K562 (cell line): ENCODE measurements at regions not wholly inside any gene's neighbourhood (a gene's known extent, or its start where the extent isn't known, plus 50 kb on each side); places are given as distances from the start of the nearest gene placed in this dataset.

Experiments used
- ATAC-seq: fragments of 200-7000 bp; cut with Tn5 transposase; 3 replicates; pipeline ENCODE4 v1.9.1; 2020; ENCODE audit warnings: moderate library complexity
- BruUV-seq: library from RNA; stranded (reverse); fragments of 400-500 nt; replicated peaks from 2 replicates; lab custom pipeline; 2021; lab: Mats Ljungman, UMichigan
- CTCF ChIA-PET: fragments of 300-600 bp; formaldehyde crosslinking; extraction: SDS; loops from one replicate; lab custom pipeline; 2021; ENCODE audit warnings: low intra/inter-chr PET ratio; lab: Yijun Ruan, JAX
- POLR2A ChIA-PET: fragments of 300-600, 350-650 bp; sonication (Branson Sonifier 250); formaldehyde crosslinking; extraction: SDS; loops from one replicate; lab custom pipeline; 2021; ENCODE audit warnings: antibody characterized with exemption, inconsistent platforms; lab: Yijun Ruan, JAX
- DNase-seq, 4 experiments: peaks; one replicate each; pipeline versions ENCODE4 v3.0.0 to v3.0.0-alpha.2; 2011 to 2018; ENCODE audit warnings: low spot score in 3 of 4, mixed read lengths in 3 of 4; ENCODE audit errors: extremely low read depth in 1 of 4
- FAIRE-seq: peaks from 2 replicates; lab custom pipeline; 2011; peaks lifted over from hg19 to GRCh38; lab: Jason Lieb, UNC
- H2AFZ ChIP-seq: 2 replicates; pipeline ENCODE4 v1.6.0; 2011; ENCODE audit warnings: low read depth, low read length, control low read depth, inconsistent platforms
- H3K27ac ChIP-seq: fragments of 200-600 bp; 3 replicates; pipeline ENCODE4 v1.8.0; 2011; ENCODE audit warnings: low read depth, mild to moderate bottlenecking, control low read depth, inconsistent platforms, low read length, moderate library complexity, mixed read lengths; ENCODE audit errors: extremely low read depth
- H3K27me3 ChIP-seq, 2 experiments: fragments of 300-600 bp in 1 of 2; 2 replicates in 1 of 2; 3 replicates in 1 of 2; pipeline versions ENCODE4 v1.6.0 to v1.8.0; 2011; ENCODE audit warnings: inconsistent platforms in 2 of 2, low read length in 2 of 2, mild to moderate bottlenecking in 1 of 2, mixed read lengths in 1 of 2, moderate library complexity in 1 of 2; ENCODE audit not compliant: control insufficient read depth in 2 of 2, insufficient read depth in 2 of 2
- H3K36me3 ChIP-seq: fragments of 300-600 bp; 3 replicates; pipeline ENCODE4 v1.8.0; 2011; ENCODE audit warnings: mild to moderate bottlenecking, low read length, inconsistent platforms; ENCODE audit not compliant: control insufficient read depth, insufficient read depth
- H3K4me1 ChIP-seq, 2 experiments: fragments of 200-600 bp in 1 of 2; replicated peaks in 1 of 2; 2 replicates in 1 of 2; 3 replicates in 1 of 2; pipeline versions ENCODE4 v1.5.1 to v1.8.0; 2011; ENCODE audit warnings: inconsistent platforms in 2 of 2, low read length in 2 of 2, mild to moderate bottlenecking in 1 of 2, mixed read lengths in 1 of 2, moderate library complexity in 1 of 2; ENCODE audit not compliant: control insufficient read depth in 2 of 2, insufficient read depth in 2 of 2
- H3K4me2 ChIP-seq: 2 replicates; pipeline ENCODE4 v1.6.1; 2011; ENCODE audit warnings: low read length, control low read depth, inconsistent platforms, mixed read lengths; ENCODE audit not compliant: insufficient read depth
- H3K4me3 ChIP-seq: fragments of 200-600 bp; sonication (generic), shearing (Covaris generic); 2 replicates; pipeline ENCODE4 v1.5.1; 2016; ENCODE audit warnings: control low read depth, inconsistent platforms
- H3K79me2 ChIP-seq: fragments of 200-600 bp; 3 replicates; pipeline ENCODE4 v1.8.0; 2011; ENCODE audit warnings: low read length, inconsistent platforms; ENCODE audit not compliant: control insufficient read depth, insufficient read depth
- H3K9ac ChIP-seq, 2 experiments: 2 replicates each; pipeline versions ENCODE4 v1.6.0 to v1.6.1; 2011; ENCODE audit warnings: low read depth in 2 of 2, low read length in 2 of 2, control low read depth in 1 of 2, inconsistent platforms in 1 of 2, mild to moderate bottlenecking in 1 of 2, mixed read lengths in 1 of 2; ENCODE audit not compliant: insufficient read depth in 1 of 2
- H3K9me1 ChIP-seq: one replicate; pipeline ENCODE4 v1.6.0; 2011; ENCODE audit warnings: inconsistent platforms, mild to moderate bottlenecking, low read length, moderate library complexity; ENCODE audit not compliant: control insufficient read depth, insufficient read depth
- H3K9me3 ChIP-seq: replicated peaks from 2 replicates; pipeline ENCODE4 v1.5.1; 2011; ENCODE audit warnings: low read depth, low read length, inconsistent platforms; ENCODE audit not compliant: control insufficient read depth, insufficient read depth
- H4K20me1 ChIP-seq: replicated peaks from 2 replicates; pipeline ENCODE4 v1.6.1; 2011; ENCODE audit warnings: low read length, inconsistent platforms, mixed read lengths; ENCODE audit not compliant: control insufficient read depth, insufficient read depth
- CBX1 ChIP-seq: sonication (generic); IDR thresholded peaks from 2 replicates; pipeline ENCODE4 v1.6.1; 2016; ENCODE audit warnings: antibody characterized with exemption, low read depth, mild to moderate bottlenecking
- DACH1 ChIP-seq: fragments of 450-650 bp; IDR thresholded peaks from 2 replicates; pipeline ENCODE4 v1.6.1; 2018; ENCODE audit not compliant: partially characterized antibody
- DNMT1 ChIP-seq: fragments of 450-650 bp; IDR thresholded peaks from 2 replicates; pipeline ENCODE4 v1.6.1; 2016; ENCODE audit warnings: antibody characterized with exemption, mild to moderate bottlenecking
- ETV6 ChIP-seq, 3 experiments: fragments of 150-350 bp in 1 of 3; sonication (generic) in 1 of 3; formaldehyde crosslinking in 1 of 3; IDR thresholded peaks; 2 replicates each; pipeline versions ENCODE4 v1.6.1 to v1.8.0; 2014 to 2022; ENCODE audit warnings: borderline replicate concordance in 2 of 3, low read depth in 2 of 3, antibody characterized with exemption in 1 of 3, low read length in 1 of 3, mild to moderate bottlenecking in 1 of 3, missing genetic modification reagents in 1 of 3
- IRF9 ChIP-seq: fragments of 450-650 bp; IDR thresholded peaks from 2 replicates; pipeline ENCODE4 v1.6.1; 2016; ENCODE audit warnings: missing biosample characterization, missing genetic modification characterization
- KDM5B ChIP-seq: fragments of 200-600 bp; sonication (generic); IDR thresholded peaks from 2 replicates; pipeline ENCODE4 v1.6.1; 2012; ENCODE audit warnings: low read depth, mild to moderate bottlenecking, moderate library complexity, low read length, control low read depth, inconsistent platforms; ENCODE audit not compliant: insufficient replicate concordance
- MTA2 ChIP-seq: fragments of 450-650 bp; IDR thresholded peaks from 2 replicates; pipeline ENCODE4 v1.6.1; 2016; ENCODE audit warnings: low read depth
- NCOR1 ChIP-seq: fragments of 450-650 bp; IDR thresholded peaks from 2 replicates; pipeline ENCODE4 v1.6.1; 2016; ENCODE audit warnings: mild to moderate bottlenecking, moderate library complexity
- PTRF ChIP-seq: fragments of 450-650 bp; IDR thresholded peaks from 2 replicates; pipeline ENCODE4 v1.6.1; 2016; ENCODE audit warnings: mild to moderate bottlenecking, missing genetic modification characterization, missing compliant biosample characterization
- TAF9B ChIP-seq: fragments of 450-650 bp; IDR thresholded peaks from 2 replicates; pipeline ENCODE4 v1.6.1; 2018; ENCODE audit warnings: mild to moderate bottlenecking; ENCODE audit not compliant: partially characterized antibody
- ZNF274 ChIP-seq: IDR thresholded peaks from 2 replicates; pipeline ENCODE4 v1.6.1; 2011; ENCODE audit warnings: low read depth, mild to moderate bottlenecking, low read length, moderate library complexity, borderline replicate concordance
- ZNF354B ChIP-seq: fragments of 250-450 bp; sonication (Bioruptor Pico); IDR thresholded peaks from 2 replicates; pipeline ENCODE4 v1.4.0; 2020
- ZNF785 ChIP-seq: fragments of 250-450 bp; sonication (Bioruptor Pico); IDR thresholded peaks from 2 replicates; pipeline ENCODE4 v1.4.0; 2020; ENCODE audit warnings: mild to moderate bottlenecking
- WGBS: fragments of 100-300 bp; shearing (Covaris generic); methylation state at CpG from one replicate; pipeline ENCODE4 v1.1.6; 2016; ENCODE audit warnings: low coverage, mixed read lengths; ENCODE audit not compliant: insufficient coverage; ENCODE audit errors: missing lambda C conversion rate; 5-methylcytosine and 5-hydroxymethylcytosine counted together
- in situ Hi-C: fragments of 300-500 bp; cut with MboI; formaldehyde crosslinking; loops from 4 replicates; pipeline ENCODE4 v1.15.0; 2018; ENCODE audit warnings: inconsistent platforms, mixed read lengths
- intact Hi-C: fragments of 100-400 bp; cut with micrococcal nuclease; formaldehyde crosslinking; loops from 2 replicates; pipeline ENCODE4 v1.14.2; 2022

- Histone ChIP-seq H3K27ac (no peak overlapping the region), H3K79me2 (no peaks in the 10 kb centered on the region), H4K20me1 (no peaks in the 10 kb centered on the region), H3K4me1 (no peaks in the 10 kb centered on the region), H2AFZ (no peak overlapping the region), H3K9me1 (no peaks in the 10 kb centered on the region), H3K27me3 (no peaks in the 10 kb centered on the region), H3K4me3 (no peak overlapping the region), H3K4me2 (no peak overlapping the region), H3K9me3 (no peaks in the 10 kb centered on the region), H3K9ac (no peak overlapping the region), H3K36me3 (no peaks in the 10 kb centered on the region)
- intact Hi-C loops, result no loop called here
- CTCF ChIA-PET, result no interaction called here
- POLR2A ChIA-PET, result no interaction called here
- WGBS, result 1% methylated on average over 7 of the region's 7 CpGs
- no peak for ATAC-seq
- FAIRE-seq, result no peak
- in situ Hi-C loops, result no loop called here
- no TSS peak for BruUV-seq
- TF ChIP-seq TAF9B (no peak), CBX1 (no peak), NCOR1 (no peak), KDM5B (no peak), ZNF785 (CRISPR knock-in tag) (no peak), ZNF274 (no peak)
- no peak for DNase-seq
Measured at GRCh38 chr3:188978421-188979171, 193.2 kb upstream of the TPRG1 start.

GRCh38 chr3:188979248-188979647 is 192.5 kb upstream of the TPRG1 start:
- ChIA-PET POLR2A (no interaction called here), CTCF (no interaction called here)
- WGBS, result under 1% methylated on average over 7 of the region's 7 CpGs
- DNase-seq (no peak), ATAC-seq (no peak), FAIRE-seq (no peak)
- intact Hi-C loops, result no loop called here
- Histone ChIP-seq H3K27ac (no peak overlapping the region), H4K20me1 (no peaks in the 10 kb centered on the region), H3K36me3 (no peaks in the 10 kb centered on the region), H2AFZ (no peak overlapping the region), H3K4me1 (no peaks in the 10 kb centered on the region), H3K9me1 (no peaks in the 10 kb centered on the region), H3K9me3 (no peaks in the 10 kb centered on the region), H3K4me2 (no peak overlapping the region), H3K9ac (no peak overlapping the region), H3K27me3 (no peaks in the 10 kb centered on the region), H3K4me3 (no peak overlapping the region), H3K79me2 (no peaks in the 10 kb centered on the region)
- in situ Hi-C loops, result no loop called here
- no TSS peak for BruUV-seq
- TF ChIP-seq DACH1, result no peak
- TF ChIP-seq MTA2, result no peak
- no peak for TF ChIP-seq ZNF354B
- no peak for TF ChIP-seq DNMT1
- TF ChIP-seq ETV6 (IDR thresholded peaks at IDR 0.05; ENCODE audit: borderline replicate concordance in 1 of 2, low read depth in 2 of 2, low read length in 1 of 2), result no peak
- no peak for TF ChIP-seq ETV6 (CRISPR knock-in tag; IDR thresholded peaks at IDR 0.05; ENCODE audit: borderline replicate concordance)
- no peak for TF ChIP-seq IRF9 (tag)
- TF ChIP-seq PTRF, result no peak
